Kidney epithelial cell (primary cell): ENCODE measurements at regions not wholly inside any gene's neighbourhood (a gene's known extent, or its start where the extent isn't known, plus 50 kb on each side); places are given as distances from the start of the nearest gene placed in this dataset.

Source experiments
- DNase-seq: peaks from one replicate; pipeline ENCODE4 v3.0.0-alpha.2; 2010; ENCODE audit warnings: low read depth
- H3K27me3 ChIP-seq: 2 replicates; pipeline ENCODE4 v1.6.0; 2011; ENCODE audit warnings: low read length; ENCODE audit not compliant: control insufficient read depth, insufficient read depth
- H3K36me3 ChIP-seq: 2 replicates; pipeline ENCODE4 v1.5.1; 2011; ENCODE audit warnings: low read length; ENCODE audit not compliant: control insufficient read depth, insufficient read depth
- H3K4me3 ChIP-seq: 2 replicates; pipeline ENCODE4 v1.5.1; 2011; ENCODE audit warnings: low read depth, mild to moderate bottlenecking, control low read depth, low read length
- TF ChIP-seq, protein P1 (sequence below): IDR thresholded peaks from 2 replicates; pipeline ENCODE4 v1.5.1; 2011; ENCODE audit warnings: mild to moderate bottlenecking, moderate library complexity, low read length, control low read depth, inconsistent platforms; ENCODE audit not compliant: insufficient read depth, poor library complexity, severe bottlenecking

DNA sequence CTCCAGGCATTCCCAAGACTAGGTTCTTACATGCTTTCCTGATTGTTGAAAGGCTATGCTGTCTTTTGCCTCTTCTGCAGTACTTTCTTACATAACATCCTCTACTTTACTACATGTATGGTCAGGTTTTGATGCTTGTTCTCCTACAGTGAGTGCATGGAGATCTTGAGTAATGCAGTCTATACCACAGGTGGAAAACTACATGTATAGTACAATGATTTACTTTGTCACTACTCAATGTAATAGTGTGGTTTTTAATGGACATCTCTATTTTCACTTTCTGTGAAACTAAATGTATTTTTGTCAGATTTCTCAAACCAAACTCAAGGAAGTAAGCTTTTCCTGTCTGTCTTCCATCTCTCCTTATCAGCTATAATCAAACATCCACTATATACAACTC is 657.0 kb downstream of the TUSC7 start:
- Histone ChIP-seq H3K36me3 (no peaks in the 10 kb centered on the region), H3K27me3 (no peaks in the 10 kb centered on the region), H3K4me3 (no peak overlapping the region)
- TF ChIP-seq, protein P1, sequence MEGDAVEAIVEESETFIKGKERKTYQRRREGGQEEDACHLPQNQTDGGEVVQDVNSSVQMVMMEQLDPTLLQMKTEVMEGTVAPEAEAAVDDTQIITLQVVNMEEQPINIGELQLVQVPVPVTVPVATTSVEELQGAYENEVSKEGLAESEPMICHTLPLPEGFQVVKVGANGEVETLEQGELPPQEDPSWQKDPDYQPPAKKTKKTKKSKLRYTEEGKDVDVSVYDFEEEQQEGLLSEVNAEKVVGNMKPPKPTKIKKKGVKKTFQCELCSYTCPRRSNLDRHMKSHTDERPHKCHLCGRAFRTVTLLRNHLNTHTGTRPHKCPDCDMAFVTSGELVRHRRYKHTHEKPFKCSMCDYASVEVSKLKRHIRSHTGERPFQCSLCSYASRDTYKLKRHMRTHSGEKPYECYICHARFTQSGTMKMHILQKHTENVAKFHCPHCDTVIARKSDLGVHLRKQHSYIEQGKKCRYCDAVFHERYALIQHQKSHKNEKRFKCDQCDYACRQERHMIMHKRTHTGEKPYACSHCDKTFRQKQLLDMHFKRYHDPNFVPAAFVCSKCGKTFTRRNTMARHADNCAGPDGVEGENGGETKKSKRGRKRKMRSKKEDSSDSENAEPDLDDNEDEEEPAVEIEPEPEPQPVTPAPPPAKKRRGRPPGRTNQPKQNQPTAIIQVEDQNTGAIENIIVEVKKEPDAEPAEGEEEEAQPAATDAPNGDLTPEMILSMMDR = no peak
- no peak for DNase-seq

DNA sequence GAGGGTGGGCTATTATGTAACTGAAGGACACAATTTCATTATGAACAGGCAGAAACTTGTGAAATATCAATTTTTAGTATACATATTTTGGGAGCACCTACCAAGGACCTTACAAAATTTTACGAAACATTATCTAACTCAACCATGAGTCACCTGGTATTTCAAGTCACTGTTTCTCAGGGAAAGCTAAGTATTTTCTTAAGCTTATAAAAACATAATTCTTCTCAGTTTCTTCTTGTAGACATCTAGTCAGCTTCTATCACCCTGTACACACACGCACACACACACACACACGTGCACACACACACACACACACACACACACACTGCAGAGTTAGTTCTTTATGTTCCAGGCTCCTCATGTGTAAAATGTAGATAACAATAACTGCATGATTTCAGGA is 658.3 kb downstream of the TUSC7 start:
- DNase-seq = no peak
- H3K36me3 ChIP-seq = no peaks in the 10 kb centered on the region
- no peak overlapping the region for H3K4me3 ChIP-seq
- TF ChIP-seq, protein P1 = no peak
- H3K27me3 ChIP-seq = no peaks in the 10 kb centered on the region

DNA sequence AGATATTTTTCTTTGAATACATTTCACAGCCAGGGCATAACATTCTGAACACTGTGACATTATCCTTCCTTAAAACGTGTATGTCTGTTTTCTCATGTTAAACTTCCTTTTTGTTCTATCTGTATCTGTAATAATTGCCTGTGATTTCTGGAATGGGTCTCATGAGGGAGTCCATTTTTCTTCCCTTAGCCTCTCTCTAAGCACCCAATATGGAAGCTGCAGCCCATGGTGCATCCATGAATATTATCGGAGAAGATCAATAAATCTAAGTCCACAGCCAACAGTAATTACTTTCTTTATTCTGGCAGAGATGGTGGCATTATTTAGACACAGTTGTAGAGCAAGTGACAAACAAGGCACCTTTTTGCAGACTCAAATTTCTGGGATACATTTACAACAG is 671.1 kb downstream of the TUSC7 start:
- Histone ChIP-seq H3K36me3 (no peaks in the 10 kb centered on the region), H3K27me3 (no peaks in the 10 kb centered on the region), H3K4me3 (no peak overlapping the region)
- TF ChIP-seq, protein P1 = no peak
- no peak for DNase-seq

DNA sequence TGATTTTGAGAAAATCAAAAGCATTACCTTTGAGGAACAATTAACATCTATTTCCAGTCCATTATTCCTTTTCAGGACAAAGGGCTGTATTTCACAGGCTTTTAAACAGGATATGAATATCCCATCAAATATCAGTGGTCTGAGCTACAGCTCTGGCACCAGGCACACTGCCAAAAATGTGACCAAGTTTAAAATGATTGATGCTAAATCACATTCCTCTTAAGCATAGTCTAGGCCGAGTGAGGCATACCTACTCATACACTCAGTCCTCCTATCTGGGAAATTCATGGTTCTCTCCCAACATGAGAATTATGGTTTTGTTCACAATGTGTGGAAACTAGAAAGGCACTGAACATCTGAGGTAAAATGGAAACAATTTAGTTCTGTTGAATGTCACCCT is 683.5 kb downstream of the TUSC7 start:
- Histone ChIP-seq H3K27me3 (no peaks in the 10 kb centered on the region), H3K4me3 (no peak overlapping the region), H3K36me3 (no peaks in the 10 kb centered on the region)
- TF ChIP-seq, protein P1 = no peak
- DNase-seq = peak; percentile 12

DNA sequence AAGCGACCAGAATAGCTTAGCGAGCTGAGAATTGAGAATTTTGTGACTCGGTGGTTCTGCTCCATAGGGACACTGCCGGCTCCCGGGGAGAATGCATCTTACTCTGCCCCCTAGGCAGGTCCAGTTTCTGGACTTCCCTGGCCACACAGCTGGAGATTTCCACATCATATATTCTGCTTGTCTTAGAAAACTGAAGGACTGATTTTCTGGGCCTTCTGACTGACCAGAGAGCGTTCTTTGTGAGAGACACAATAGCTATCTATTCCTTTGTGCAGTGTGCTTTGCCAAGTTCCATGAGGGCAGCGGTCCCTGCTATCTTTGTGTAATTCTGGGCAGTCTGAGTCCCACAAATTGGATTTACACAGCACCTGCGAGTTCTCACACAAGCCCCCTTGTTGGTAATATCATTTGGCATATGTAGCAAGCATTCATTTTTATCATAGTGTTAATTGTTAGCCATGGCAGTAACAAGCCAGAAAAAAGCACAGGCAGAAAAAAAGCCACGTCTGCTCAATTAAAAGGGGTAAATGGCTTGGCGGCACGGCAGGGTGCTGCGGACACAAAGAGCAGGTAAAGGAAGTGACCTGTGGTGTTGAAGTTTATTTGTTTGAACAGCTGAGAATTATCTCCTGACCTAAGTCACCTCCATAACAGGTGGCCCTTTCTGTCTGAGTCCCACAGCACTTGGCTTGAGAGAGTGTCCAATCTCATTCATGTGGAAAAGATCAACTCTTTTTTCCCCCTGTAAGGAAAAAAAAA is 688.7 kb downstream of the TUSC7 start:
- TF ChIP-seq, protein P1 = no peak
- Histone ChIP-seq H3K4me3 (no peak overlapping the region), H3K36me3 (no peaks in the 10 kb centered on the region), H3K27me3 (no peaks in the 10 kb centered on the region)
- no peak for DNase-seq
